SK-MEL-5 (cell line): ENCODE measurements at regions not wholly inside any gene's neighbourhood (a gene's known extent, or its start where the extent isn't known, plus 50 kb on each side); places are given as distances from the start of the nearest gene placed in this dataset.

ENCODE experiments used
- DNase-seq: peaks from one replicate; pipeline ENCODE4 v3.0.0-alpha.2; 2016; ENCODE audit warnings: low read depth, low spot score
- in situ Hi-C: cut with HindIII; loops from 2 replicates; pipeline ENCODE4 v1.10.0; 2016; ENCODE audit warnings: low sequenced_read_pairs, high pct_unique_total_duplicates, low pct_unique_long_range_greater_than_20kb

- in situ Hi-C loops = loop anchor here (25.0 kb wide), 1 partner anchor 228 kb away; no protein-coding TSS in a partner anchor
- no peak for DNase-seq
These were observed 86.1 kb upstream of the UPP2 start for GRCh38 chr2:158015428-158016076.

DNA sequence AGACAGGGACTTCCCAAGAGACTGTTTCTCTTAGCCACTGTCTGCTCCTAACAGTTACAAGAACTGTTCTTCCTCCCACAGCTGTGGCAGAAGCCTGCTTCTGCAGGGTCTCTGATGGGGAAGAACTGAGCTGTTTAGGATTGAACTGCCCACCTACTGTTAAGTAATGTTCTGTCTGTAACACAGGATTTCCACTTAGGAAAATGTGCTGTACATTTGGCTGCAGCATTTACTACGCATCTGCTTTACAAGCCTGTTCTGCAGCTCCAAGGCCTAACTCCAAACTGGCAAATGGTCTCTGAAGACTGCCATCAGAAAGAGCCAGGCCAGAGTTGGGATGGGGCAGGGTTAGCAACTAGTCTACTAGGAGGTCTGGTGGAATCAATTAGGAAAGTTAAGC, 87.8 kb upstream of the UPP2 start:
- in situ Hi-C loops = loop anchor here (25.0 kb wide), 1 partner anchor 227 kb away; no protein-coding TSS in a partner anchor
- no peak for DNase-seq

DNA sequence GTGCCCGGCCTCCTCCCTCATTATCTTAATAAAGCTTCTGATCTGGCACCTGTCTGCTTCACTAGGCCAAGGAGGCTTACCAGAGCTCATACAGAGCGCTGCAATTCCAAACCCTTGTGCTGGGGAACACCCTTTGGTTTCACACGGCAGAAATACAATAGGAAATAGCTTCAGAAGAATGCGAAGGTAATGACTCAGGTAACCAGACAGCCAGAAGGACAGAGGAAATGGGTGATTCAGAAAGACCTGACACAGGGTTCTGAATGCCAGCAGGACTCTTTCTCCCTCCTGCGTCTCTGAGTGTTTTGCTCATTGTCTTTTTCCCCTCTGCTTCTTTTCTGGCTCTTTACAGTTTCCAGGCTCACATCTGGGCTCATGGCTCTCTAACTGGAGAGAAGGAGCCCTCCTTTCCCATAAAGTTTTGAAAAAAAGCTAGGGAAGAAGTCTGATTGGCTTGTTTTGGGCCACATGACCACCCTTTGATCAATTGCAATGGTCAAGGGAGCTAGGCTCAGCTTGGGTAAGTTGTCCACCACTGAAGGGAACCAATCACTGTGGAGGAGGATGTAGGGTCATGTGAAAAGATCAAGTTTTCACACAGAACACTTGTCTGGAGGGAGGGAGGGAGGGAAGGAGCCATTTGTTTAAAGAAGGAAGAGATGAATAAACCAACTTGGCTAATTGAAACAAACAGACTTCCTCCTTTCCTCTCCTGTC, 90.5 kb upstream of the UPP2 start:
- in situ Hi-C loops = loop anchor here (25.0 kb wide), 1 partner anchor 224 kb away; no protein-coding TSS in a partner anchor
- peak; percentile 27 for DNase-seq

DNA sequence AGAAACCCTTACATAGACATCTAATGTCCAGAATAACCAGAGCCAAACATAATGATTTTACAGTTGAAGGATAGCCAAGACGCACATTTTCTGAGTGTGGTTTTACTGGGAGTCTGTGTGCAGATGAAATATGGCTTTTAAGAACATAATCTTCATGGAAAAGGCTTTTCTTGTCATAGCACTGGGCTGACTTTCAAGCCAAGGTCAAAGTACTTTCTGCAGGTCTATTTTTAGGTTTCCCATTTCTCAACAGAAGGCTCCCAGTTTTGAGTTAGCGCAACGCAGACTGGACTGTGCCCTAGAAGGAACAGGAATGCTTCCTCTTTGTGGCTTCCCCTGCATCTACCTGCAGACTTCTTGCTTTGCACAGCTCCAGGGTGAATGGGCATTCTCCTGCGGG, 92.3 kb upstream of the UPP2 start:
- in situ Hi-C loops = loop anchor here (25.0 kb wide), 1 partner anchor 222 kb away; no protein-coding TSS in a partner anchor
- no peak for DNase-seq

GRCh38 chr2:158006961-158007719, 94.5 kb upstream of the UPP2 start:
- in situ Hi-C loops = loop anchor here (25.0 kb wide), 1 partner anchor 220 kb away; no protein-coding TSS in a partner anchor
- DNase-seq = peak; percentile 23

DNA sequence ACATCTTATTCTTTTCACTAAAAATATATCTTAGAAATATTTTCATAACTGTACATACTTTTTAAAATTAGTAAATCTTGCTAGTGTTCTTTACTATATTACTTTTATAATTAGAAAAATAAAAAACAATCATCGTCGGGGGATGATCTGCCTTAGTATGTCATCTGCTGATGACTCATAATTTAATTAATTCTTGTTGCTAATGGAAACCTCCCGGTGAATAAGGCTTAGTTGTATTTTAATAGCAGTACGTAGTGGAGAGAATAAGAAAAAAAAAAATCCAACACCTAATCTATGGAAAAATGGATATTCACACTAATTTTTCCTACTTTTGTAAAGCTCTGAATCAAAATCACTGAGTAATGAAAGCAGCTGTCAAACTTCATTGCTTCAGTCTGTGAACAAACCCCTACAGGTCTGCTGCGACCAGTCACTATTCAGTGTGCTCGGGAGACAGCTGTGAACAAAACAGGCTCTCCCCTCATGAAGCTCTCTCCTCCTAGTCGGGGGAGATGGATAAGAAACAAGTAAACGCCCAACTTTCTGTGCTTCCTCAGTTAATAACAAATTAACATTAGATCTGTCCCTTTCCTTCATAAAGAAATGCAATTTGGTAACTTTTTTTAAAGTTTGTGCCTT, 97.4 kb upstream of the UPP2 start:
- DNase-seq = peak; percentile 20
- in situ Hi-C loops = loop anchor here (25.0 kb wide), 1 partner anchor 217 kb away; no protein-coding TSS in a partner anchor

GRCh38 chr2:158002079-158002478, 99.6 kb upstream of the UPP2 start:
- in situ Hi-C loops = loop anchor here (25.0 kb wide), 1 partner anchor 215 kb away; no protein-coding TSS in a partner anchor
- no peak for DNase-seq

DNA sequence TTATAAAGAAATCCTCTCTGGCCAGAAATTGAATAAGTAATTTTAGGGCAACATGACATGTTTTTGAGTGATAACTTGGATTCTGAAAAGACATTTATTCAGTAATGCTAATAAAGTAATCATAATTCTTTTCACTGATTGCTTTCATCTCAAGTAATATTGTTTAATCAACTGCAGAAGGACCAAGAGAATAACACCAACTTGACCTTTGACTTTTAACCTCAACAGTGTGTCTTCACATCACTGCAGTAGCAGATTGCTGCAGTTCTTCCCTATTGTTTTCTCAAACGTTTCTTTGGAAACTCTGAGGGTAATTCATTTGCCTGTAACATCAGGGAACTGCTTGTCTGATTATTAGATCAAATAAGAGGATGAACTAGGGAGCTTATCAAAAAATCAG, 104.9 kb upstream of the UPP2 start:
- DNase-seq = no peak
- in situ Hi-C loops = no loop called here

- in situ Hi-C loops = no loop called here
These were observed 106.6 kb upstream of the UPP2 start for GRCh38 chr2:157995117-157995516.

DNA sequence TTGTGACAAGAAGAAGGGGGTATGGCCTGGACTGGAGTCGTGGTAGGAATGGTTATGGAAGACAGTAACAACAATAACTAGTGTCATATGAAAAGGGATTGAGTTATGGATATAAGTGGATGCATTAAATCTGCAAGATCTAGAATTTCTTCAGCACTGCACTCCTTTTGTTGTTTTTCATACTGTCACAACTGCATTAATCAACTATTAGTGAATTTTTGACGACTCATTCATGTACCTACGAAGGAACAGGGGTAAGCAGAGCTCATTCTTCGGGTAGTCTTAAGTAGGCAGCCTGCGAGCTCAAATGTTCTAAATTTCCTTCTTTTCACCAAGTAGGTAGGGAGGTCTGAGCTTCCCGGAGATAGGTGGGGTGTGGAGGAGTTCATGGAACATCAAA, 109.7 kb upstream of the UPP2 start:
- DNase-seq = no peak

More at GRCh38 chr2:157995117-157995516, 106.6 kb upstream of the UPP2 start:
- no peak for DNase-seq

DNA sequence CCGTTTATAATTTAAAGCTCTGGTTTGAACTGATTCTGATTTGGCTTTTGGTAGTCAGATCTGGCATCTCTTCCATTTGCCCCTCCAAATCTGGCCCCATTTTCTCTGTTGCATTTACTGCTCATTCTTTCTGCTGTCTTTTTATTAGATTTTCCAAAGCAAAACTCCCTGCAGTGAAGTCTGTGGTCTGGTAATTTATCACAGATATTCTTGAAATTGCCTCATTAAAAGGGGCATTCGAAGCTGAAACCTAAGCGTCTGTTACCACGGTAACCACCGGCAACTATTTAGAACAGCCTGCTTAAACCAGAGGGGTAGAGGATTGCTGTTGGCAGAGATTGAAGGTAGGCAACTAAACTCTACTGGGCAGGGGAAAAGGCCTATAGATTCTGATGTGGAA, 111.5 kb upstream of the UPP2 start:
- in situ Hi-C loops = no loop called here
- no peak for DNase-seq

More for the DNA sequence above, 109.7 kb upstream of the UPP2 start:
- in situ Hi-C loops = no loop called here

DNA sequence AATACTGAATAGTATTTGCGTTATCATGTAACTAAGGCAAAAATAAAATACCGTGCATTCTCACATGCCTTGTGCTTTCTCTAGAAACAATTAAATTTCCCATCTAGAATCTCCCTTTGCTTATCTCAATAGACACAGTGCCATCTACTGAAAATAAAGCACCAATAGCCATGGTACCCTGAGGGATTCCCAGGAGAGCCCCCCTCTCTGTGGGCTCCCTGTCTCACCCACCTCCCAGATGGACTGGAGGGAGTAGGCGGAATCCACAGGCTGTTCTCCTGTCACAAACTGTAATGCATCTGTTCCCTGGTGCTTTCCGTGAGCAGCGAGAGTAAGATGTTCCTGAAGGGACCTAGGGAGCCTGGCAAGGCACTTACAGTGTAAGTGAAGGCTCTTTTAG, 112.4 kb upstream of the UPP2 start:
- DNase-seq = peak; percentile 13
- in situ Hi-C loops = no loop called here

DNA sequence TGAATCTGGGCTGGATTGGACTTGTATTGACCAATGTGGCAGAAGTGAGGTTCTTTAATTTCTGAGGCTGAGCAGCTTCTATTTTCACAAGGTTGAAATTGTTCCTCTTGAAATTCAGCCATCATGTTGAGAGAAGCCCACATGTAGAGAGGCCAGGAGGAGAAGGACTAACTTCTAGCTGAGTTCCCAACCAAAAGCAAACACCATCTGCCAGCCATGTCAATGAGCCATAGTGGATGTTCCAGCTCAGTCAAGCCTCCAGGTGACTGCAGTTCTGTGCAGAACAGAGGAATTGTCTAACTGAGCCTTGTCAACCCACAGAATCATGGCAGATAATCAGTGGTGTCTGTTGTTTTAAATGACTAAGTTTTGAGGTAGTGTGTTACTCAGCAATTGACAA, 110.6 kb upstream of the ACVR1 start:
- in situ Hi-C loops = no loop called here
- DNase-seq = no peak

DNA sequence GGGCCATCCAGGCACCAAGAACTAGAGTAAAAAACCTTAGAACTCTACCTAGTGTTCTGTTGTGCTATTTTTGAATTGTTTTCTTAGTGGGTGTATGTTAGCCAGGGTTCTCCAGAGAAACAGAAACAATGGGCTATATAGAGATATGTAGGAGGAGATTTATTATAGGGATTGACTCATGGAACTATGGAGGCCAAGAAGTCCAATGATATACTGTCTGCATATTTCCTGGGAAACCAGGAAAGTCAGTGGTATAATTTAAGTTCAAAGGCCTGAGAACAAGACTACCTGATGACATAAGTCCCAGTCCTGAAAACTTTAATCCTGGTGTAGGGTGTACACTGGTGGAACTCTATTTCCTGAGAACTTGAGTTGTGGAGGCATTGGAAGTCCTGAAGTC, 108.7 kb upstream of the ACVR1 start:
- in situ Hi-C loops = no loop called here
- DNase-seq = no peak

- no peak for DNase-seq
- in situ Hi-C loops = no loop called here
These were observed 103.9 kb upstream of the ACVR1 start for GRCh38 chr2:157980020-157980419.

DNA sequence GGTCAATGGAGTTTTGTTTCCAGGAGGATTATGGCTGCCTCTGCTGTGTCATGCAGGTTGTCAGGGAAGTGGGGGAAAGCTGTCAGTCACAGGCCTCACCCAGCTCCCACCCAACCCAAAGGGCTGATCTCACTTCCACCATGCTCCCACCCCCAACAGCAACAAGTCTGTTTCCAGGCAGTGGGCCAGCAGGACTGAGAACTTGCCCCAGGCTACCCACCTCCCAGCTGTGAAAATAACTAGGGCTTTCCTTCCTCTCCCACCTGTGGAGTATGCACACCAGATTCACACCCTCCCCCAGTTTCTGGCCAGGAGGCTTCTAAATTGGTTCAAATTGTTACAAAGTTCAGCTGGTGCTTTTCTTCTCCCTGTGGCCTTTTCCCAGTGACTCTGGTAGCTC, 95.6 kb upstream of the ACVR1 start:
- in situ Hi-C loops = no loop called here
- DNase-seq = no peak

- in situ Hi-C loops = no loop called here
- DNase-seq = no peak
These were observed 91.7 kb upstream of the ACVR1 start for GRCh38 chr2:157967856-157968255.

DNA sequence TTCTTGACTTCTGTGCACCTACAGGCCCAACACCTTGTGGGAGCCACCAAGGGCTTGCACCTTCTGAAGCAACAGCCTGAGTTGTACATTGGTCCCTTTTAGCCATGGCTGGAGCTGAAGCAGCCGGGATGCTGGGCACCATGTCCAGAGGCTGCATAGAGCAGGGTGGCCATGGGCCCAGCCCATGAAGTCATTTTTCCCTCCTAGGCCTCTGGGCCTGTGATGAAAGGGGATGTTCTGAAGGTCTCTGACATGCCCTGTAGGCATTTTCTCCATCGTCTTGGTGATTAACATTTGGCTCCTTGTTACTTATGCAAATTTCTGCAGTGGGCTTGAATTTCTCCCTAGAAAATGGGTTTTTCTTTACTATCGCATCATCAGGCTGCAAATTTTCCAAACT, 83.1 kb upstream of the ACVR1 start:
- in situ Hi-C loops = no loop called here
- no peak for DNase-seq
